ENCODE measurements at regions not wholly inside any gene's neighbourhood (a gene's known extent, or its start where the extent isn't known, plus 50 kb on each side); places are given as distances from the start of the nearest gene placed in this dataset.

DNA sequence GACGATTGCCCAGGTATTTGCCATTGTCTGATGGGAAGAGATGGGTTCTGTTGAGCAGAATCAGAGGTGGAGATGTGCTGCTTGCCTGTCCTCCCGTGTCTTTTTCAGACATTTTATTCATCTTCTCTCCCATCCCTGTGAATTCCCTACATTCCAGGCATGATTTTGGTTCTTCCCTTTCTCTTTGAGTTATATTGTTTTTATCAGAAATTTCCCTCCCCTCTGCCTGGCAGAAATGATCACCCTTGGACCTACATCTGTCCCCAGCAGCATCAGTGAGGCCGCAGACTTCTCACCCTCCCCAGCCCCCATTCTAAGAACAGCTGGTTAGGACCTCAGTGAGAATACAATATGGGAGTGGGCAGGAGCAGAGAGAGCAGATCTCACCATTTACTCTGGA is 640.2 kb downstream of the CCDC171 start:
- no peak for TF ChIP-seq EZH2 (optimal IDR thresholded peaks at IDR 0.05; ENCODE audit: low read depth, low read length)
- TF ChIP-seq CTCF (IDR thresholded peaks at IDR 0.05; ENCODE audit: low read length), result no peak
- TF ChIP-seq EZH2phosphoT487 (IDR thresholded peaks at IDR 0.05; ENCODE audit: low read length), result no peak

All from MM.1S (cell line).